HCT116 (cell line): ENCODE measurements at regions not wholly inside any gene's neighbourhood (a gene's known extent, or its start where the extent isn't known, plus 50 kb on each side); places are given as distances from the start of the nearest gene placed in this dataset.

Experiments
- CEBPB ChIP-seq: IDR thresholded peaks from 2 replicates; pipeline ENCODE4 v1.6.1; 2012; ENCODE audit warnings: low read depth
- CTCF ChIP-seq, 3 experiments: fragments of 200-600 bp in 1 of 3; sonication (generic) in 1 of 3; IDR thresholded peaks in 2 of 3; conservative IDR thresholded peaks in 1 of 3; 2 replicates each; pipeline ENCODE4 v1.5.1; 2012 to 2017; ENCODE audit warnings: low read depth in 2 of 3, low read length in 2 of 3, antibody characterized with exemption in 1 of 3, borderline replicate concordance in 1 of 3, control low read depth in 1 of 3, mild to moderate bottlenecking in 1 of 3, mixed read lengths in 1 of 3, mixed run types in 1 of 3, moderate library complexity in 1 of 3; ENCODE audit not compliant: insufficient read depth in 1 of 3
- EGR1 ChIP-seq: IDR thresholded peaks from 2 replicates; pipeline ENCODE4 v1.6.1; 2012; ENCODE audit warnings: low read depth
- EZH2 ChIP-seq: fragments of 200-600 bp; sonication (generic); IDR thresholded peaks from 2 replicates; pipeline ENCODE4 v1.6.1; 2017; ENCODE audit warnings: antibody characterized with exemption, mixed run types
- EZH2phosphoT487 ChIP-seq: fragments of 200-600 bp; IDR thresholded peaks from 2 replicates; pipeline ENCODE4 v1.6.1; 2018; ENCODE audit warnings: antibody characterized with exemption, borderline replicate concordance
- JUND ChIP-seq: IDR thresholded peaks from 2 replicates; pipeline ENCODE4 v1.6.1; 2012
- MAX ChIP-seq: IDR thresholded peaks from 2 replicates; pipeline ENCODE4 v1.6.1; 2012
- POLR2A ChIP-seq: IDR thresholded peaks from 2 replicates; pipeline ENCODE4 v1.7.0; 2011; ENCODE audit warnings: borderline replicate concordance; ENCODE audit not compliant: insufficient read depth, insufficient read length; ENCODE audit errors: extremely low read depth
- POLR2AphosphoS5 ChIP-seq: IDR thresholded peaks from 2 replicates; pipeline ENCODE4 v1.6.1; 2011; ENCODE audit warnings: mild to moderate bottlenecking, low read depth, low read length, moderate library complexity
- RAD21 ChIP-seq: IDR thresholded peaks from 2 replicates; pipeline ENCODE4 v1.6.1; 2012; ENCODE audit warnings: low read depth, mild to moderate bottlenecking
- SP1 ChIP-seq: IDR thresholded peaks from 2 replicates; pipeline ENCODE4 v1.6.1; 2012; ENCODE audit warnings: low read depth
- TCF7L2 ChIP-seq: IDR thresholded peaks from 2 replicates; pipeline ENCODE4 v1.7.0; 2011; ENCODE audit warnings: borderline replicate concordance, inconsistent platforms; ENCODE audit not compliant: insufficient read depth, insufficient read length; ENCODE audit errors: extremely low read depth
- ZFX ChIP-seq: fragments of 450-650 bp; IDR thresholded peaks from 2 replicates; pipeline ENCODE4 v1.6.1; 2017

GRCh38 chr6:119683031-119683430 lies 333.5 kb upstream of the MAN1A1 start:
- TF ChIP-seq CTCF (IDR thresholded peaks at IDR 0.05 in 2 of 3, conservative IDR thresholded peaks at IDR 0.05 in 1 of 3; ENCODE audit: borderline replicate concordance in 1 of 3, insufficient read depth in 1 of 3, low read depth in 2 of 3, low read length in 2 of 3), result no peak
- TF ChIP-seq POLR2AphosphoS5, result no peak
- no peak for TF ChIP-seq CEBPB
- TF ChIP-seq JUND, result no peak
- no peak for TF ChIP-seq EZH2
- no peak for TF ChIP-seq POLR2A
- TF ChIP-seq RAD21, result no peak
- TF ChIP-seq MAX, result no peak
- TF ChIP-seq EZH2phosphoT487, result no peak
- no peak for TF ChIP-seq EGR1
- no peak for TF ChIP-seq SP1
- TF ChIP-seq TCF7L2, result no peak
- TF ChIP-seq ZFX, result no peak
